ENCODE measurements at regions not wholly inside any gene's neighbourhood (a gene's known extent, or its start where the extent isn't known, plus 50 kb on each side); places are given as distances from the start of the nearest gene placed in this dataset.

- Mint-ChIP-seq H3K27ac (no peak overlapping the region), H3K4me3 (no peak overlapping the region), H3K27me3 (no peaks in the 10 kb centered on the region), H3K9me3 (no peaks in the 10 kb centered on the region), H3K36me3 (no peaks in the 10 kb centered on the region), H3K4me1 (ENCODE audit: unreplicated experiment) (peaks cover 22% of the 10 kb centered on the region)
- no peak for TF ChIP-seq CTCF (conservative IDR thresholded peaks at IDR 0.05)
- DNase-seq (ENCODE audit: extremely low spot score, unreplicated experiment) = no peak
These were observed 412.9 kb downstream of the SLC4A3 start for GRCh38 chr2:220040346-220040745.

GRCh38 chr2:220041447-220041846 lies 414.0 kb downstream of the SLC4A3 start:
- no peak for TF ChIP-seq CTCF (conservative IDR thresholded peaks at IDR 0.05)

GRCh38 chr2:220043155-220043989 lies 415.9 kb downstream of the SLC4A3 start:
- Mint-ChIP-seq H3K36me3 (no peaks in the 10 kb centered on the region), H3K27me3 (peaks cover 4% of the 10 kb centered on the region), H3K27ac (no peak overlapping the region), H3K9me3 (no peaks in the 10 kb centered on the region), H3K4me3 (no peak overlapping the region), H3K4me1 (ENCODE audit: unreplicated experiment) (peaks cover 22% of the 10 kb centered on the region)
- TF ChIP-seq CTCF (conservative IDR thresholded peaks at IDR 0.05) = no peak
- no peak for DNase-seq (ENCODE audit: extremely low spot score, unreplicated experiment)

More at GRCh38 chr2:220041447-220041846, 414.0 kb downstream of the SLC4A3 start:
- peaks cover 4% of the 10 kb centered on the region for H3K27me3 Mint-ChIP-seq
- no peak for DNase-seq (ENCODE audit: extremely low spot score, unreplicated experiment)
- no peaks in the 10 kb centered on the region for H3K9me3 Mint-ChIP-seq
- no peak overlapping the region for H3K4me3 Mint-ChIP-seq
- no peaks in the 10 kb centered on the region for H3K36me3 Mint-ChIP-seq
- peaks cover 22% of the 10 kb centered on the region for H3K4me1 Mint-ChIP-seq (ENCODE audit: unreplicated experiment)
- H3K27ac Mint-ChIP-seq = no peak overlapping the region

GRCh38 chr2:220043990-220044335 lies 416.5 kb downstream of the SLC4A3 start:
- no peak for TF ChIP-seq CTCF (conservative IDR thresholded peaks at IDR 0.05)
- Mint-ChIP-seq H3K4me1 (ENCODE audit: unreplicated experiment) (peaks cover 22% of the 10 kb centered on the region), H3K27ac (no peak overlapping the region), H3K4me3 (no peak overlapping the region), H3K27me3 (peaks cover 4% of the 10 kb centered on the region), H3K36me3 (no peaks in the 10 kb centered on the region), H3K9me3 (no peaks in the 10 kb centered on the region)
- DNase-seq (ENCODE audit: extremely low spot score, unreplicated experiment) = no peak

GRCh38 chr2:220044383-220044782 lies 417.0 kb downstream of the SLC4A3 start:
- no peaks in the 10 kb centered on the region for H3K36me3 Mint-ChIP-seq
- no peak overlapping the region for H3K27ac Mint-ChIP-seq
- H3K4me1 Mint-ChIP-seq (ENCODE audit: unreplicated experiment) = peaks cover 17% of the 10 kb centered on the region
- no peak for TF ChIP-seq CTCF (conservative IDR thresholded peaks at IDR 0.05)
- no peak overlapping the region for H3K4me3 Mint-ChIP-seq
- no peak for DNase-seq (ENCODE audit: extremely low spot score, unreplicated experiment)
- peaks cover 4% of the 10 kb centered on the region for H3K27me3 Mint-ChIP-seq
- no peaks in the 10 kb centered on the region for H3K9me3 Mint-ChIP-seq
